NCI-H510A treated with DMSO at 0.1 percent for 48 hours (cell line): ENCODE measurements at regions not wholly inside any gene's neighbourhood (a gene's known extent, or its start where the extent isn't known, plus 50 kb on each side); places are given as distances from the start of the nearest gene placed in this dataset.
"Not testable (repeated sequence)": the region's sequence is repeated elsewhere in the genome, so short reads cannot be mapped to it uniquely, and the experiment has no call there.

Source experiments
- DNase-seq: peaks from one replicate; lab custom pipeline; 2025; lab: John Stamatoyannopoulos, UW

DNA sequence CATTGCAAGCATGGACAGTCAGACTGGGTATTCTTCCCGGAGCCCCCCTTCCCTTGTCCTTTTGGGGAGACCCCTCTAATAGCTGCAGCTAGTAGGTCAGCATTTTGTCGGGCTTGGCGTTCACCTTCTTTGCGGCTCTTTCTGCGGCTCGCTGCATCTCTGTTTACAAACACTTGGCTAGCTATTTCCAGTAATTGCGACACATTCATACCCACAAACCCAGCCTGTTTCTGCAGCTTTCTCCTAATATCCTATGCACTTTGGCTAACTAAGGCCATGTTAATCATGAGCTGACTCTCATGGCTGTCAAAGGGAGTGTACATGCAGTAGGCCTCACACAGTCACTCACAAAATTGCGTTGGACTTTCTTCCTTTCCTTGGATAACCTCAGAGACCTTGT is 716.4 kb downstream of the AMY1C start:
- no peak for DNase-seq

DNA sequence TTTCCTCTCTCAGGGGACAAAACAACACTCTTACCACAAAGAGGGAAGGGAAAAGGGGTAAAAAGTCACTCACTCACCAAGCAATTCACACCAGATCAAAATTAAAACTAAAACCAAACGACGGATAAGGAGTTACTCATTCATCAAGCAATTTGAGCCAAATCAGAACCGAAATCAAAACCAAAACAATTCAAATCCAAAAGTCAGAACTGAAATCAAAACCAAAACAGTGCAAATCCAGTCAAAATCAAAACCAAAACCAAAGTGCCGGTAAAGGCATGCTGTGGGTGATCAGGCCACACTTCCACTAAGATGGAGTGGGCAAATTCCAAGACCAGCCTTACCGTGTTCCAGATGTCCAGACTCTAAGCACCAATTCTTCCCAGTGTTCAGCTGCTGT is 717.9 kb downstream of the AMY1C start:
- no peak for DNase-seq

DNA sequence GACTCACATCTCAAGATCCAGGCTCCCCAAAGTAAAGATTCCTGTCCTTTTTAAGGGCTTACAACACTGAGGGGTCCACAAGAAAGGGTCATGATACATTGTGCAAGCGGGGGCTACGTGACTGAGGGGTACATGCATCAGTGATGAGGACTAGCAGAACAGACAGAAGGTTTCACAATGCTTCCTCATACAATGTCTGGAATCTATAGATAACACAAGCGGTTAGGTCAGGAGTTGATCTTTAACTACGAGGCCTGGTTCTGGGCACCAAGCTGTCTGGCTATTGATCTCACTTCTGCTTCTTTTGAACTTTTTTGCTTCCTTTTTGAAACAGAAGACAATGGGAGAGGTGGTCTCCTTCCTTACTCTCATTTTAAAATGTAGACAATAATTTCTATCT is 718.6 kb downstream of the AMY1C start:
- DNase-seq: no peak

DNA sequence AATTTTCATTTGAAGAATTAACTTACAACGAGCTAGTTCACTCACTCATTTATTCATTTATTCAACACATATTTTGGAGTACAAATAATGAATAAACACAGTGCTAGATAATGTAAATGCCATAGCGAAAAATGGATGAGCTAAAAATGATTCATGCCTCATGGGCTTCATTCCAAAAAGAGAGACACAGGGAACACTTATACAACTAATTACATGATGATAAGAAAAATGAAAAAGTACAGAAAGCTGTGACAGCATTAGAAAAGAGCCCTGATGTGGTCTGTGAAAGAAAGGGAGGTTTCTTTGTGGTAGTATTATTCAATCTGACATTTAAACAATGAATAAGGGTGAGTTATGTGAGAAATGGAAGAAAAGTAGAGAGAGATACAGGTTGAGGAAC is 726.4 kb downstream of the AMY1C start:
- DNase-seq: no peak

DNA sequence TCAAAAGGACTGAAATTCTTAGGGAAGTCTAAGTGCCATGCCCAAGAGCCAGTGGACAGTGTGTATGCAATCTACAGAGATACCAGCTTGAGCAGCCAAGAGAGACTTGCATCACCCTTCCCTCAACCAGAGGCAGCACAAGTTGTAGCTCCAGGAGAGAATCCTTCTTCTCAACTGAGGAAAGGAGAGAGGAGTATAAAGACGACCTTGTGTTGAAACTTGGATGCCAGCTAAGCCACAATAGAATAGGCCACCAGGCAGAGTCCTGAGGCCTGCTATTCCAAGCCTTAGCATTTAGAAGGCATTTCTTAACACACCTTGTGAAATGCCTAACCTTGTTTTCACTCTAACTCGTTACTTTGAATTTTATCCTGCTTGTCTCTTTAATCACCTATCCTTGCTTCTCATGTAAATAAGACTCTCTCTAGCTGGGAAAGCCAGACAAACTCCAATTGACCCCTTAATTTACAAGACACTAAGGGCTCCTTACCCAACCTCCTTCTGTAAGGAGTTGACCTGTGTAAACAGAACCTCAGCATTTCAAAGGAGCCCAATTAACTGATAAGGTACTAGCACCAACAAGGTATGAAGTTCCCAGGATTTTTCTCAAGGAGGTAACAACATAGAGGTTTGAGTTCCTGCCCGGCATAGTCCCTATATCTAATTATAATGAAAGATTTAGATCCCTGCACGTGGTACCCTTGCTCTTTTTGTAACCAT is 738.8 kb downstream of the AMY1C start:
- DNase-seq: no peak

DNA sequence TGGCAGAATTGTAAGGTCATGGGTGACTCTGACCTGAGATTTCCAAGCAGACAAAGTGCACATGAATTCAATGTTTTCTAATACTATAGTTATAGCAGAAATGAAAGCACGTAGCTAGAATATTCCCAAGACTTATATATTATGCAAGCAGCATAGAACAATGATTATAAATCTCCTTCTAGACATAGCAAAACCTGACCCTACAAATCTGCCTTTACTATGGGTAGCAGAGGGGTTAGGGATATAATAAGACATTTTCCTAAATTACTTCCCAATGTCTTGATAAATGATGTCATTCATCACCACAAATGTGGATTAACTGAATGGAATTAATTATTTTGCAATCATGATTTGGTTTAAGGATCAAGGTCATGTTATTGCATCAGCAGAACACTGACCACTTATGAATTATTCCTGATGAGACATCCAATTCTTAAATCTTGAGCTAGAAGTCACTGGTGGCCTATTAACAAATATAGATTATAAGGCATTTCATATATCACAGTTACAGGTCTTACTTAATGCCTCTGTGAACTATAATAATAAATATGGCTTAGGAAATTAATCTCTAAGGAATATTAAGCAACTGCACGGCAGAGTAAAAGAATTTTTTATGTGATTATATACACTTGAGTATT is 776.6 kb downstream of the AMY1C start:
- DNase-seq: no peak

DNA sequence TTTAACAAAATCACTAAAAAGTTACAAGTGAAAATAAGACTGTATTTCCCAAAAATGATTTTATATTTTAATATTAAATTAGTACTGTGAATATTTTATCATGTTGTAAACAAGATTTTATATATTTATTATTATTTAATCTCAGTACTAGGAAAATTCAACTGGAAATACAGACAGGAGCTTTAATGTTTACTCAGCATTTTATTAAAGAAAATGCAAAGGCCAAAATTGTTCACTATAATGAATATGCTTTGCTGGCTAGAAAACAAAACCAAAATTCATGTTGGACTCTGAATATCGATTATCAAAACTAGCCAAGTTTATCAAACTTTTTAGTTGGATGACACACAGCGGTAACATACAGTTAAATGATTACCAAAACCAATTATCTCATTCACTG is 782.3 kb downstream of the AMY1C start:
- DNase-seq: no peak

DNA sequence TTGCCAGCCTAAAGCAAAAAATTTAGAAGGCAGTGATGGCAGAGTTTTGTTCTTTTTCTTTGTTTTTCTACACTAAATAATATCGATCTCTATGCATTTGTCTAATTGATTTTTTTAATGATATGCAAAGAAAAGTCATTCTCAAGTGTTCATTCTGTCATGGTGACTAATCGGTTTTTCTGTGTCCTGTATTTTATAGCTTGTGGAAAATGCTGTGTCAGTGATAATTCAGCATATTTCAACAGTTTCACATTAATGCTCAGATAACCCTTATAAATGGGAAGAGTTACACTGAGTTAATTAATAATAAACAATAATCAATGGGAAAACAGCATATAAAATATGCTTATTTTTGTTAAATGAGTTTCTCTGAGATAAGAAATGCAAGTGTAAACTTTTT is 824.9 kb downstream of the AMY1C start:
- no peak for DNase-seq

DNA sequence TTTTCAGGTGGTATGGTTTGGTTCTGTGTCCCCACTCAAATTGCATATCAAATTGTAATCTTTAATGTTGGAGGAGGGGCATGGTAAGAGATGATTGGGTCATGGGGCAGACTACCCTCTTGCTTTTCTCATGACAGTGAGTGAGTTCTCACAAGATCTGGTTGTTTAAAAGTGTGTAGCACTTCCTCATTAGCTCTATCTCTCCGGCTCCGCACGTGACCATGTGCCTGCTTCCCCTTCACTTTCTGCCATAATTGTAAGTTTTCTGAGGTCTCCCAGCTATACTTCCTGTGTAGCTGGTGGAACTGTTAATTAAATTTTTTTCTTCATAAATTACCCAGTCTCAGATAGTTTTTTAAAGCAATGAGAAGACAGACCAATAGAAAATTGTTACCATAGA is 843.2 kb downstream of the AMY1C start:
- no peak for DNase-seq

DNA sequence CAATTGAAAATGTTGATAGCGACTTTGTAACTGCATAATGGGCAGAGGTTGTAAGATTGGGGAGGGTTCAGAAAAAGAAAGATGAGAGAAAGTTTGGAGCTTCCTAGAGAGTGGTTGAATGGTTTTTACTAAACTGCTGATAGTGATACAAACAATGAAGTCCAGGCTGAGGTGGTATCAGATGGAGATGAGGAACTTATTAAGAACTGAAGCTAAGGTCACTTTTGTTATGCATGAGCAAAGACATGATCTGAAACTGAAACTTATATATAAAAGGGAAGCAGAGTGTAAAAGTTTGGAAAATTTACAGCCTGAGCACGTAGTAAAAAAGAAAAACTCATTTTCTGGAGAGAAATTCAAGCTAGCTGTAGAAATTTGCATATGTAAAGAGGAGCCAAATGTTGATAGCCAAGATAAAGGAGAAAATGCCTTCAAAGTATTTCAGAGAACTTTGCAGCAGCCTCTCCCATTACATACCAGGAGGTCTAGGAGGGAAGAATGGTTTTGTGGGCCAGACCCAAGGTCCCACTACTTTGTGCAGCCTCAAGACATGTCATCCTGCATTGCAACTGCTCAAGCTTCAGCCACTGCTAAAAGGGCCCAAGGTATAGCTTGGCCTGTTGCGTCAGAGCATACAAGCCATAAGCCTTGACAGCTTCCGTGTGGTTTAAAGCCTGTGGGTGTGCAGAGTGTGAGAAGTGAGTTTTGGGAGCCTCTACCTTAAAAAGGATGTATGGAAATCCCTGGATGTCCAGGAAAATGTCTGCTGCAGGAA is 843.9 kb downstream of the AMY1C start:
- DNase-seq: no peak

DNA sequence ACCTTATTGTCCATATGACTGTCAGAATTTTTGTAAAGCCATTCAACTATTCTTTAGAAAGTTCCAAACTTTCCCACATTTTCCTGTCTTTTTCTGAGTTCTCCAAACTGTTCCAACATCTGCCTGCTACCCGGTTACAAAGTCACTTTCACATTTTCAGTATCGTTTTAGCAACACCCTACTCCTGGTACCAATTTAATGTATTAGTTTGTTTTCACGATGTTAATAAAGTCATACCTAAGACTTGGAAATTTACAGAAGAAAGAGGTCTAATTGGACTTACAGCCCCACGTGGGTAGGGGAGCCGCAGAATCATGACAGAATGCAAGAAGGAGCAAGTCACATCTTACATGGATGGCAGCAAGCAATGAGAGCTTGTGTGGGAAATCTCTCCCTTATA is 867.8 kb downstream of the AMY1C start:
- DNase-seq: no peak

DNA sequence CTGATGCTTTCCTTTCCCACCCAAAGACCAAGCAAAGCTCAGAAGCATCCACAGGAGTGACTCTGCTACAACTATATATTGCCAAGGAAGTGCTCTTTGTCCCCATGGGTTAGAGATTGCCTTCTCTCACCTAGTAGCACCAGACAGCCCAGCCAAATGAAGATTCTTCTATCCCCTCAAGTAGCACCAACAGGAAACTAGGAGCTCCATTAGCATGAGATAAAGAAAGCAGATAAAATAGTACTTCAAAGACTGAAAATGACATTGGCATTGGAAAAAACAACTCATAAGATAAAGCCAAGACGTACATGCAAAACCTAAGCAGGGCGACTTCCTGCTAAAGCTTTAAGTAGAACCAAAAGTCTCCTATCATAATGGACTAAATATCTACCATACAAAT is 871.5 kb downstream of the AMY1C start:
- no peak for DNase-seq

DNA sequence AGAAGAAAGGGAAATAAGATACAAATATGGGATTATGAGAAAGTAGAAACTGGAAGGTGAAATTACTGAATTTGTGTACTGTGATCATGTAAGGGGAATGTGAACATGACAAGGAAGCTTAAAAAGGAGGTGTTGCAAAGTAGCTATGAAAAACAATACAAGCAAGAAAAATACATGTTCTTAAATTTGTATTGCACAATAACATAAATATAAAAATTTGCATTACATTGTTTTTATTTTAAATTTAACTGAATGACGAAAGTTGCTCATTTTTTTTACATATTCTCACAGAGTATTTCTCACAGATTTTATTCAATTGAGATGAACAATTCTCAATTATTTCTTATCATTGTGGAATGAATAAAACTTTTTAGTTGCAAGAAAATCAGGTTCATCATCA is 874.8 kb downstream of the AMY1C start:
- DNase-seq: no peak

DNA sequence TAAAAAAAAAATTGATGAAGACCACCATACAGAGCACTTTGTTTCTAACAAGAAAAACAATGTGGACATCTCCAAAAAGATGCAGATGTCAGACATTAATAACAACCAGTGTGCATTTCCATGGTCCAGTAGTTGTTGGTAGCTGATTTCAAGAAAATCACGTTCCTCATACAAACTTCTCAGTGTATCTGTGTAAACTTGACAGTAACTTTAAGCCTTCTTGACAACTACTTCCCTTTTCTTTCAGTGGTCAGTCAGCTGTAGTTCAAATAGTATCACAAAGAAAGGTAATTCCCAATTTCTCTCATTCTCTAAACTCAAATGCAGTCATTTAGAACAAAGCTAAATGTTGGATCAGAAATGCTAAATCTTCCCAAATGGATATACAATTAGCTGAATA is 879.9 kb downstream of the AMY1C start:
- no peak for DNase-seq

DNA sequence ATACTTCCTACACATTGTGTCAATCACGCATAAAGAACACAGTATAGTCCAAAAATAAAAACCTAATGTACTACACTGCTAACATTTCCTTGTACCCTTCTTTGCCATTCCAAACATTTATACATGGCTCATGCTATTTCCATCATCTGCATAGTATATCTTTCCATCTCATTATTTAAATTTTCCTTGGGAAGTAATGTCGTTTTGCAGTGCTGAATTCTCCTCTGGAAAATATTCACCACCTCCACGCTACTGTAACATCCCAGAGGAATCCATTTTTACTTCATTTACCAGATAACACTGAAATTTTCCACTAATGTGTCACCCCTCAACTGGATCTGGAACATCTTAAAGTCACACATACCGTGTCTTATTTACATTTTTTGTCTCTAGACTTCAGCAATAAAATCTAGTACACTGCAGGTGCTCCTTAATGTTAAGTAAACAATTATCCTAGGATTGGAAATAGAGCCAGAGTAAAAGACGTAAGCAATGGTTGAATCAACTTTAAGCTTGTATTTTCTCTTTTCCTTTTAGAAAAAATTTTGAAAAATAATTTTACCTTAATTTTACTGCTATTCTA is 881.0 kb downstream of the AMY1C start:
- peak; percentile 46 for DNase-seq

DNA sequence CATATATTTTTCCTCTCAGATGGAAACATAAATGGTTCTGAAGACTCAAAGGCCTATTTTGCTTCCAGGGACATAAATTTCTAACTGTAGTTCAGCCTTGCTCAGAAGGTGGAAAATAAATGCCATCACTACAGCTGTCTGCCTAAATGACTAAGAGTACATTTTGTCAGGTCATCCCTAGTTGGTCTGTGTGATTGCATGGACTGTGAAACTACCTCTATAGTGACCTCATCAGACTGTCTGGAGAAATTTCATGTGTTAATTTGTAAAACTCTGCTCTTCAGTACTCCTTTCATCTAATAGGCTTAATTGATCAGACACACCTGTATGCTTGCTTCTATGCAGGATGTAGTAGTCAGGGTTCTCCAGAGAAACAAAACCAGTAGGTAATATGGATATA is 886.9 kb downstream of the AMY1C start:
- no peak for DNase-seq

DNA sequence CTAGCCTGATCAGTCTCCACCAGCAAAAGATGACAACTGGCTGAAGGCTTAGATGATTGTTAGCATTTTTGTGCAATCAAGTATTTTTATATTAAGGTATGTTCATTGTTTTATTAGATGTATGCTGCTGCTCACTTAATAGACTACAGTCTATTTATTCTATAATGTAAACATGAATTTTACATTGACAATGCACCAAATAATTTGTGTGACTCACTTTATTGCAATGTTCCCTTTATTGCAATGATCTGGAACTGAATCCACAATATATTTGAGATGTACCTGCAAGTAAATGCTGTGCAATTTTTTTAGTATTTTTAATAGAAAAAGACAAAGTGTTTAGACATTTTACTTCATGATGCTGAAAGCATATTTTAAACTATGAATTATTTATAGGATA is 896.5 kb downstream of the AMY1C start:
- no peak for DNase-seq

DNA sequence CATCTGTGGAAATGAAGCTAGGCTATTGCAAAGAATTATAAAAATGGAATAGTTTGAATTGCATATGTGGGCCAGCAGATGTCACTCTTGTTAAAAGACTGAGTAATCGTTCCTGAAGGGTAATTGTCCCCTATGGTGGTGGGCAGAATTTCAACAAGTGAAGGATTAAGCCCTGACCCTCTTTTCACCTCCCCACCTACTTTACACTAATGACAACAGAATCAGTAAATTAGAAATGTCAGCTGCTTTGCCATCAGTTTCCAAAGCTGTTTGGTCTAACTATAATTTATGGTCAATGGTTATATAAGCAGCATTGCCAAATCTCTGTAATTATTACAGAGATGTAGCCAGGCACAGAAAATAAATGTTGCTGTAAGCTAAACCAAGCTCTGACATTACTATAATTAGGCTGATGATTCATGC is 898.6 kb downstream of the AMY1C start:
- peak; percentile 61 for DNase-seq

DNA sequence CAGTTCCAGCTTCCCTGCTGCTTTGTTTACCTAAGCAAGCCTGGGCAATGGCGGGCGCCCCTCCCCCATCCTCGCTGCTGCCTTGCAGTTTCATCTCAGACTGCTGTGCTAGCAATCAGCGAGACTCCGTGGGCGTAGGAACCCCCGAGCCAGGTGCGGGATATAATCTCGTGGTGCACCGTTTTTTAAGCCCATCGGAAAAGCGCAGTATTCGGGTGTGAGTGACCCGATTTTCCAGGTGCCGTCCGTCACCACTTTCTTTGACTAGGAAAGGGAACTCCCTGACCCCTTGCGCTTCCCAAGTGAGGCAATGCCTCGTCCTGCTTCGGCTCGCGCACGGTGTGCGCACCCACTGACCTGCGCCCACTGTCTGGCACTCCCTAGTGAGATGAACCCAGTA is 914.7 kb downstream of the AMY1C start:
- DNase-seq: not testable (repeated sequence)

DNA sequence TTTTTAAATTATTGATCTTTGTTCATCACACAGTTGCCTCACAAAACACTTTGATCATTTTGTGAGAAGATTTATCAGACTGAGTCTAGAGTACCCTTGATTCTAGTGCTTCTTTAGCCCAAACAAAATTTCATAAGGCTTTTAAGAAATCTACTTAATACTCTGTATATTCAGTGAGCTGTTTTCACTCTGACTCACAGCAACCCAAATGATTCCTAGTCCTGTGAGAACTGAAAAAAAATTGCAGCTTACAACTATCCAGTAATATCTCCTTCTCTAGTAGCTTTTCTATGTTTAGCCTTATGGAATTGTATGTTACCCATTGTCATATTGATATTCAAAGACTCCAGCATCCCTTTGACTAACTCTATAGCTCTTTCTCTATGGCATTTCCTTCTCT is 915.6 kb downstream of the AMY1C start:
- no peak for DNase-seq

DNA sequence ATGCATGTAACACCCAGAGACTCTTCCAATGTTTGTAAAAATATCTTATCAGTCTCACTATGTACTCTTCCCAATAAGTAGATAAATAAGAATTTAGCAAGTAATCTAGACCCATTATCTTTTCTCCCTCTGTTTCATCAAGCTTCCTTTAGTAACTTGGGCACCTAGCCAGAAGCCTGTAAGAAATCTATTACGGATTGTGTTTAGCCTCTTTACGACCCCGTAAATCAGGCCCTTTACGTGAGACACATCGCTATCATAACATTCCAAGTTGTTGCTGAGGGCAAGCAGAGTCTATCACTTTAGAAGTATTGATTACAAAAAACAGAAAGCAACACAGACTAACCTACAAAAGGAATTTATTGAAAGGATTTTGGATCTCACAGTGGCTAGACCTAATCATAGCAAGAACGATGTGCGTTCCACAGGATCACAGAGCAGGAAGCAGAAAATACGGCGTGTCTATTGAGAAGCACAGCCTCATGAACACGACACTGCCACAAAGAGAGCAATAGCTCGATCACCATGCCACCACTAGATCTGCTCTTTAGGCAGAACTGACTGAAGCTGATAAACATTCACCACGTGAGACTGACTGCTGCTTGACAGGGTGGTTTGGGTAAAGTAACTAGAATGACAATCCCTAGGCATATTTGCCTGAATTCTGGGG is 922.1 kb downstream of the AMY1C start:
- no peak for DNase-seq

DNA sequence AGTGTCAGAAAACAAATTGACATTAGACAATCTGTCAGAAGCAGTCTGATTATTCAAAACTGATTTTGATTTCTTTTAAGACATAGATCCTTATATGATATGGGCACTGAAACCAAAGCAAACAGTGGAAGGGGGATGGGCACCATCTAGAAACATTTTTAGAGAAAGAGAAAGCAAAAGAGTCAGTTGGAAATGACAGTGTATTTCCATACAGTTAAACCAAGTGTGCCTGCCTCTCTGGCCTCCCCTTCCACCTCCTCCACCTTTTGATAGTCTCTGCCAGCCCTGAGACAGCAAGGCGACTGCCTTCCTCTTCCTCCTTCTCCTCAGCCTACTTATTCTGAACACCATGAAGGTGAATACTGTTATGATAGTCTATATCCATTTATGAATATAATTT is 949.7 kb downstream of the AMY1C start:
- DNase-seq: no peak
